Astrocyte (in vitro differentiated cells and primary cell): ENCODE measurements at regions not wholly inside any gene's neighbourhood (a gene's known extent, or its start where the extent isn't known, plus 50 kb on each side); places are given as distances from the start of the nearest gene placed in this dataset.

Source experiments
- DNase-seq: peaks from one replicate; pipeline ENCODE4 v3.0.0-alpha.2; 2010; ENCODE audit warnings: low read depth
- FAIRE-seq: peaks from 2 replicates; lab custom pipeline; 2011; peaks lifted over from hg19 to GRCh38; lab: Jason Lieb, UNC
- H2AFZ ChIP-seq: 2 replicates; pipeline ENCODE4 v1.6.0; 2012; ENCODE audit warnings: low read depth, low read length, inconsistent platforms
- H3K27ac ChIP-seq: 2 replicates; pipeline ENCODE4 v1.5.1; 2011; ENCODE audit warnings: low read depth, low read length, inconsistent platforms
- H3K27me3 ChIP-seq: 2 replicates; pipeline ENCODE4 v1.6.0; 2011; ENCODE audit warnings: low read length, inconsistent platforms; ENCODE audit not compliant: insufficient read depth
- H3K36me3 ChIP-seq: 2 replicates; pipeline ENCODE4 v1.5.1; 2011; ENCODE audit warnings: low read length, inconsistent platforms; ENCODE audit not compliant: insufficient read depth
- H3K4me1 ChIP-seq: 2 replicates; pipeline ENCODE4 v1.5.1; 2011; ENCODE audit warnings: low read length, inconsistent platforms; ENCODE audit not compliant: insufficient read depth
- H3K4me2 ChIP-seq: 2 replicates; pipeline ENCODE4 v1.6.0; 2012; ENCODE audit warnings: low read length, inconsistent platforms
- H3K4me3 ChIP-seq: 2 replicates; pipeline ENCODE4 v1.5.1; 2011; ENCODE audit warnings: low read depth, mild to moderate bottlenecking, low read length, inconsistent platforms; ENCODE audit not compliant: insufficient read depth
- H3K79me2 ChIP-seq: 2 replicates; pipeline ENCODE4 v1.6.0; 2012; ENCODE audit warnings: mild to moderate bottlenecking, low read length, inconsistent platforms; ENCODE audit not compliant: insufficient read depth
- H3K9ac ChIP-seq: 2 replicates; pipeline ENCODE4 v1.6.0; 2012; ENCODE audit warnings: mild to moderate bottlenecking, low read length, inconsistent platforms
- H3K9me3 ChIP-seq: 2 replicates; pipeline ENCODE4 v1.5.1; 2012; ENCODE audit warnings: low read depth, mild to moderate bottlenecking, low read length, inconsistent platforms; ENCODE audit not compliant: insufficient read depth
- H4K20me1 ChIP-seq: 2 replicates; pipeline ENCODE4 v1.6.0; 2012; ENCODE audit warnings: low read length, inconsistent platforms; ENCODE audit not compliant: insufficient read depth
- H3K27ac Mint-ChIP-seq: one replicate; pipeline ENCODE4 v1.8.0; 2021; ENCODE audit warnings: mild to moderate bottlenecking, mixed read lengths; ENCODE audit not compliant: unreplicated experiment
- H3K27me3 Mint-ChIP-seq: one replicate; pipeline ENCODE4 v1.8.0; 2021; ENCODE audit warnings: low read depth, mixed read lengths; ENCODE audit not compliant: unreplicated experiment
- H3K36me3 Mint-ChIP-seq: one replicate; pipeline ENCODE4 v1.8.0; 2021; ENCODE audit warnings: low read depth, mixed read lengths; ENCODE audit not compliant: unreplicated experiment
- H3K4me1 Mint-ChIP-seq: one replicate; pipeline ENCODE4 v1.8.0; 2021; ENCODE audit warnings: low read depth, mixed read lengths; ENCODE audit not compliant: unreplicated experiment
- H3K4me3 Mint-ChIP-seq: one replicate; pipeline ENCODE4 v1.8.0; 2021; ENCODE audit warnings: mild to moderate bottlenecking, moderate library complexity, mixed read lengths; ENCODE audit not compliant: unreplicated experiment
- H3K9me3 Mint-ChIP-seq: one replicate; pipeline ENCODE4 v1.8.0; 2021; ENCODE audit warnings: mild to moderate bottlenecking, mixed read lengths; ENCODE audit not compliant: unreplicated experiment
- CTCF ChIP-seq: IDR thresholded peaks from 2 replicates; pipeline ENCODE4 v1.5.1; 2011; ENCODE audit warnings: low read depth, mild to moderate bottlenecking, inconsistent platforms, low read length, moderate library complexity; ENCODE audit not compliant: insufficient read depth
- EZH2 ChIP-seq: IDR thresholded peaks from 2 replicates; pipeline ENCODE4 v1.6.1; 2012; ENCODE audit warnings: mild to moderate bottlenecking, low read length, inconsistent platforms; ENCODE audit not compliant: insufficient read depth

DNA sequence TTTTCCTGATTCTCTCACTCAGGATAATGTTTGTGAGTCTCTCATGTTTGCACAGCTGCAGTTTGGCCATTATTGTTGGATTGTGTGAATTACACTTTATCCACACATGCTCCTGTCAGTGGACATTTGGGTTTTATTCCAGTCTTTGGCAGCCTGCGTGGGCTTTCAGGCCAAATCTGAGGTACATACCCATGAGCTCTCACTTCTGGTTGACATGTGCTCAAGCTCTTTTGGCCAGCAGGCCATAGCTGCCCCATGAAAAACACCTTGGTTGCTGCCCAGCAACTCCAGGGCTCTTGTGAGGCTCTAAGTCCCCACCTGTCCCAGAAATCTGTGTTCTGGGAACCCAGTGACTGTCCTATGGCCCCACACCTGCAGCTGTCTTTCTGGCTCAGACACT is 124.5 kb upstream of the GALNT2 start:
- Histone ChIP-seq H3K9me3 (no peaks in the 10 kb centered on the region), H3K27me3 (no peaks in the 10 kb centered on the region), H4K20me1 (no peaks in the 10 kb centered on the region), H3K27ac (no peak overlapping the region), H2AFZ (no peak overlapping the region), H3K79me2 (no peaks in the 10 kb centered on the region), H3K4me1 (peaks cover 4% of the 10 kb centered on the region), H3K9ac (no peak overlapping the region), H3K4me3 (no peak overlapping the region), H3K36me3 (no peaks in the 10 kb centered on the region), H3K4me2 (no peak overlapping the region)
- no peak for TF ChIP-seq EZH2
- TF ChIP-seq CTCF = no peak
- DNase-seq = no peak
- H3K4me1 Mint-ChIP-seq = peaks cover 18% of the 10 kb centered on the region
- FAIRE-seq = no peak
- peaks cover 13% of the 10 kb centered on the region for H3K27me3 Mint-ChIP-seq
- H3K9me3 Mint-ChIP-seq = peaks cover 2% of the 10 kb centered on the region
- no peak overlapping the region for H3K27ac Mint-ChIP-seq
- no peaks in the 10 kb centered on the region for H3K36me3 Mint-ChIP-seq
- no peak overlapping the region for H3K4me3 Mint-ChIP-seq

DNA sequence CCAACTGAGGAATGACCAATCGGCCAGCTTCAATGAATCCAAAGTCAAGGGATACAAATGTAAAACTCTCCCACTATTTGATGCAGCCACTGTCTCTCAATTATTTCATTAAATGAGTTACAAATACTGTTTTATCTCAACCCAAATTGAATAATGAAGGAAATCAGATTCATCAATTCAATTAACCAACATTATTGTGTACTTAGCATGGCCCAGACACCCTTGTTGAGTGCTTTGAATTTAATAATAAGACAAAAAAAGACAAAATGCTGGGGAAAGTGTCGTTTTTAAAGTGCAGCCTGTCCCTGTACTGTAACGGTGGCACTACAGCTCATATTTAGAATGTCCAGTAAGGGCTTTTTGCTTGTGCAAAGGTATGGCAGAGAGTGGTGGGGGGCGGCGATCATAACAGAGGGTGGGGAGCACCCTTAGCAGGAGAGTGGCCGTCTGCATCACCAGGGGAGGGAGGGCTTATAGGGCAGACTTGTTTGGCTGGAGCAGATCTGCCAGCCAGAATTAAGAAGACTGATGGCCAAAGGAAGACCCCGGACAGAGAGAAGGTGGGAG is 123.8 kb upstream of the GALNT2 start:
- no peak for FAIRE-seq
- H3K36me3 ChIP-seq = no peaks in the 10 kb centered on the region

More for the DNA sequence above, 123.8 kb upstream of the GALNT2 start:
- peaks cover 22% of the 10 kb centered on the region for H3K4me1 Mint-ChIP-seq
- Histone ChIP-seq H3K4me2 (no peak overlapping the region), H2AFZ (no peak overlapping the region), H3K27me3 (no peaks in the 10 kb centered on the region), H3K4me3 (no peak overlapping the region), H3K79me2 (no peaks in the 10 kb centered on the region), H3K4me1 (peaks cover 4% of the 10 kb centered on the region), H3K9me3 (no peaks in the 10 kb centered on the region), H3K27ac (no peak overlapping the region), H3K9ac (no peak overlapping the region), H4K20me1 (no peaks in the 10 kb centered on the region)
- H3K9me3 Mint-ChIP-seq = peaks cover 2% of the 10 kb centered on the region
- TF ChIP-seq CTCF = no peak
- no peak for TF ChIP-seq EZH2
- no peak for DNase-seq
- no peak overlapping the region for H3K27ac Mint-ChIP-seq
- H3K4me3 Mint-ChIP-seq = no peak overlapping the region
- peaks cover 13% of the 10 kb centered on the region for H3K27me3 Mint-ChIP-seq
- H3K36me3 Mint-ChIP-seq = no peaks in the 10 kb centered on the region
